ENCODE measurements at regions not wholly inside any gene's neighbourhood (a gene's known extent, or its start where the extent isn't known, plus 50 kb on each side); places are given as distances from the start of the nearest gene placed in this dataset.

- BruUV-seq (replicated peaks): no TSS peak
- no peaks in the 10 kb centered on the region for H4K20me1 ChIP-seq (replicated peaks; ENCODE audit: control insufficient read depth, extremely low read depth, insufficient read depth, low read length)
- peaks cover 3% of the 10 kb centered on the region for H3K4me1 ChIP-seq (ENCODE audit: control insufficient read depth, extremely low read depth, insufficient read depth, low read length)
- no peaks in the 10 kb centered on the region for H3K9me1 ChIP-seq (replicated peaks; ENCODE audit: control insufficient read depth, extremely low read depth, insufficient read depth, low read length)
- H3K9ac ChIP-seq (replicated peaks; ENCODE audit: extremely low read depth, insufficient read depth, low read length): no peak overlapping the region
- H3K27ac ChIP-seq (ENCODE audit: insufficient read depth, low read depth, low read length): no peak overlapping the region
- H2AFZ ChIP-seq (ENCODE audit: low read depth, low read length): no peak overlapping the region
- peak; percentile 80 for DNase-seq (ENCODE audit: low read depth, low spot score)
- no peaks in the 10 kb centered on the region for H3K79me2 ChIP-seq (ENCODE audit: control insufficient read depth, insufficient read depth, low read length)
- H3K27me3 ChIP-seq (ENCODE audit: control insufficient read depth in 2 of 2, insufficient read depth in 2 of 2, low read length in 2 of 2): no peaks in the 10 kb centered on the region
- no peak overlapping the region for H3K4me3 ChIP-seq (replicated peaks in 1 of 3; ENCODE audit: insufficient read depth in 1 of 3, low read depth in 1 of 3, low read length in 3 of 3)
- FAIRE-seq: peak; percentile 88
- peak; percentile 62 to 66 for TF ChIP-seq CTCF (IDR thresholded peaks at IDR 0.05; ENCODE audit: extremely low read depth in 1 of 2, insufficient read depth in 1 of 2, low read depth in 1 of 2, low read length in 2 of 2)
- no peak for TF ChIP-seq JUN (IDR thresholded peaks at IDR 0.05; ENCODE audit: borderline replicate concordance, insufficient read depth, insufficient read length, low read depth)
- TF ChIP-seq MYC (IDR thresholded peaks at IDR 0.05; ENCODE audit: low read depth, low read length): no peak
- TF ChIP-seq FOS (IDR thresholded peaks at IDR 0.05; ENCODE audit: borderline replicate concordance, insufficient read depth, low read length): no peak
- POLR2A ChIA-PET: no interaction called here
- no peak overlapping the region for H3K4me2 ChIP-seq (ENCODE audit: insufficient read depth, low read length)
- dilution Hi-C loops (cut with MboI; ENCODE audit: extremely low pct_ligation_motif_present, low sequenced_read_pairs): no loop called here
- intact Hi-C loops (cut with micrococcal nuclease): loop anchor here (1.0 to 10.0 kb wide), 5 partner anchors 51 to 345 kb away; no protein-coding TSS in a partner anchor
- CTCF ChIA-PET: interaction anchor here (0.6 to 8.3 kb wide), 63 partner anchors 9 to 1339 kb away, joined by 3 to 437 read pairs (median 4); partner anchors contain the start of gene RASSF9
- no peaks in the 10 kb centered on the region for H3K36me3 ChIP-seq (ENCODE audit: control insufficient read depth in 2 of 2, extremely low read depth in 1 of 2, insufficient read depth in 2 of 2, low read length in 2 of 2)
- no peaks in the 10 kb centered on the region for H3K9me3 ChIP-seq (replicated peaks; ENCODE audit: control insufficient read depth, insufficient read depth, low read length)
Measured at GRCh38 chr12:85575120-85576096, 260.8 kb downstream of the RASSF9 start.
